ENCODE measurements at regions not wholly inside any gene's neighbourhood (a gene's known extent, or its start where the extent isn't known, plus 50 kb on each side); places are given as distances from the start of the nearest gene placed in this dataset.

- TF ChIP-seq, protein P1, sequence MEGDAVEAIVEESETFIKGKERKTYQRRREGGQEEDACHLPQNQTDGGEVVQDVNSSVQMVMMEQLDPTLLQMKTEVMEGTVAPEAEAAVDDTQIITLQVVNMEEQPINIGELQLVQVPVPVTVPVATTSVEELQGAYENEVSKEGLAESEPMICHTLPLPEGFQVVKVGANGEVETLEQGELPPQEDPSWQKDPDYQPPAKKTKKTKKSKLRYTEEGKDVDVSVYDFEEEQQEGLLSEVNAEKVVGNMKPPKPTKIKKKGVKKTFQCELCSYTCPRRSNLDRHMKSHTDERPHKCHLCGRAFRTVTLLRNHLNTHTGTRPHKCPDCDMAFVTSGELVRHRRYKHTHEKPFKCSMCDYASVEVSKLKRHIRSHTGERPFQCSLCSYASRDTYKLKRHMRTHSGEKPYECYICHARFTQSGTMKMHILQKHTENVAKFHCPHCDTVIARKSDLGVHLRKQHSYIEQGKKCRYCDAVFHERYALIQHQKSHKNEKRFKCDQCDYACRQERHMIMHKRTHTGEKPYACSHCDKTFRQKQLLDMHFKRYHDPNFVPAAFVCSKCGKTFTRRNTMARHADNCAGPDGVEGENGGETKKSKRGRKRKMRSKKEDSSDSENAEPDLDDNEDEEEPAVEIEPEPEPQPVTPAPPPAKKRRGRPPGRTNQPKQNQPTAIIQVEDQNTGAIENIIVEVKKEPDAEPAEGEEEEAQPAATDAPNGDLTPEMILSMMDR (IDR thresholded peaks at IDR 0.05) = no peak
- DNase-seq (ENCODE audit: low spot score) = no peak
- Mint-ChIP-seq H3K27me3 (ENCODE audit: low read depth) (no peaks in the 10 kb centered on the region), H3K9me3 (ENCODE audit: low read depth) (no peaks in the 10 kb centered on the region), H3K4me3 (ENCODE audit: unreplicated experiment) (no peak overlapping the region), H3K27ac (ENCODE audit: unreplicated experiment) (no peak overlapping the region), H3K36me3 (ENCODE audit: low read depth) (peaks cover 1% of the 10 kb centered on the region), H3K4me1 (ENCODE audit: low read depth) (no peaks in the 10 kb centered on the region)
Observed at GRCh38 chr10:65858841-65859240, 1067.0 kb upstream of the LRRTM3 start.

DNA sequence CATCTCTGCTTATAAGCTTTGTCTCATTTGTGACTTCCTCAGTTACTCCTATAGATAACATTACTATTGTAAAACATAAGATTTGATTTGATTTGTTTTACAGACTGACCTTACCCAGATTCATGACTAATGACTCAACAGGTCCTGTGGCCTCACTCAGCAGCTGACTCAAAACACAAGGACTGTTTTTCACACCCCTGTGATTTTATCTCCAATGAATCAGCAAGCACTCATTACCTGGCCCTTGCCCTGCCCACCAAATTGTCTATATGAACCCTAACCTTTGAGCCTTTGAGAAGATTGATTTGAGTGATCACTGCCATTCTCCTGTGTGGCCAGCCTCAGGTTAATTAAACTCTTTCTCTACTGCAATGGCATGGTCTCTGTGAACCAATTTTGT, 1064.6 kb upstream of the LRRTM3 start:
- H3K4me3 Mint-ChIP-seq (ENCODE audit: unreplicated experiment) = no peak overlapping the region
- TF ChIP-seq, protein P1 (IDR thresholded peaks at IDR 0.05) = no peak
- no peaks in the 10 kb centered on the region for H3K4me1 Mint-ChIP-seq (ENCODE audit: low read depth)
- DNase-seq (ENCODE audit: low spot score) = no peak
- no peaks in the 10 kb centered on the region for H3K9me3 Mint-ChIP-seq (ENCODE audit: low read depth)
- H3K27ac Mint-ChIP-seq (ENCODE audit: unreplicated experiment) = no peak overlapping the region
- no peaks in the 10 kb centered on the region for H3K36me3 Mint-ChIP-seq (ENCODE audit: low read depth)
- no peaks in the 10 kb centered on the region for H3K27me3 Mint-ChIP-seq (ENCODE audit: low read depth)
